Neutrophil (primary cell): ENCODE measurements at regions not wholly inside any gene's neighbourhood (a gene's known extent, or its start where the extent isn't known, plus 50 kb on each side); places are given as distances from the start of the nearest gene placed in this dataset.
"Not testable (repeated sequence)": the region's sequence is repeated elsewhere in the genome, so short reads cannot be mapped to it uniquely, and the experiment has no call there.

Source experiments
- H3K27ac ChIP-seq: fragments of 200-600 bp; sonication (generic); 2 replicates; pipeline ENCODE4 v1.5.1; 2016; ENCODE audit warnings: mild to moderate bottlenecking, moderate library complexity
- H3K27me3 ChIP-seq: fragments of 200-600 bp; sonication (generic); 2 replicates; pipeline ENCODE4 v1.6.0; 2016; ENCODE audit warnings: mild to moderate bottlenecking
- H3K36me3 ChIP-seq: fragments of 200-600 bp; sonication (generic); 2 replicates; pipeline ENCODE4 v1.5.1; 2017
- H3K4me1 ChIP-seq, 2 experiments: fragments of 200-600 bp in 1 of 2; sonication (generic) in 1 of 2; 1 replicate in 1 of 2; 2 replicates in 1 of 2; pipeline versions ENCODE4 v1.5.1 to v1.6.1; 2013 to 2016; ENCODE audit warnings: low read depth in 1 of 2, low read length in 1 of 2, mild to moderate bottlenecking in 1 of 2, moderate library complexity in 1 of 2; ENCODE audit not compliant: control insufficient read depth in 1 of 2, insufficient read depth in 1 of 2
- H3K4me3 ChIP-seq, 2 experiments: fragments of 200-600 bp in 1 of 2; sonication (generic) in 1 of 2; 1 replicate in 1 of 2; 2 replicates in 1 of 2; pipeline ENCODE4 v1.5.1; 2013 to 2016; ENCODE audit warnings: low read depth in 1 of 2, low read length in 1 of 2, mild to moderate bottlenecking in 1 of 2, moderate library complexity in 1 of 2
- H3K9me3 ChIP-seq: fragments of 200-600 bp; sonication (generic); 2 replicates; pipeline ENCODE4 v1.5.1; 2016
- CTCF ChIP-seq: fragments of 200-600 bp; sonication (generic); IDR thresholded peaks from 2 replicates; pipeline ENCODE4 v1.5.1; 2016; ENCODE audit warnings: antibody characterized with exemption

- no peak overlapping the region for H3K27ac ChIP-seq
- no peak for TF ChIP-seq CTCF
- no peaks in the 10 kb centered on the region for H3K4me1 ChIP-seq
- no peaks in the 10 kb centered on the region for H3K36me3 ChIP-seq
- H3K4me3 ChIP-seq = no peak overlapping the region
- H3K9me3 ChIP-seq = no peaks in the 10 kb centered on the region
- H3K27me3 ChIP-seq = peaks cover 3% of the 10 kb centered on the region
Observed at GRCh38 chr6:1477432-1478090, 88.2 kb downstream of the FOXF2 start.

- not testable (repeated sequence) for H3K36me3 ChIP-seq, H3K27me3 ChIP-seq, H3K9me3 ChIP-seq, H3K27ac ChIP-seq, H3K4me1 ChIP-seq, H3K4me3 ChIP-seq
Observed at GRCh38 chr6:1478163-1478826, 88.9 kb downstream of the FOXF2 start.

GRCh38 chr6:1479095-1479494 is 89.7 kb downstream of the FOXF2 start:
- peaks cover 9% of the 10 kb centered on the region for H3K27me3 ChIP-seq
- H3K36me3 ChIP-seq = no peaks in the 10 kb centered on the region
- TF ChIP-seq CTCF = no peak
- no peaks in the 10 kb centered on the region for H3K4me1 ChIP-seq
- no peak overlapping the region for H3K27ac ChIP-seq
- no peak overlapping the region for H3K4me3 ChIP-seq
- no peaks in the 10 kb centered on the region for H3K9me3 ChIP-seq

GRCh38 chr6:1479601-1480221 is 90.3 kb downstream of the FOXF2 start:
- no peak overlapping the region for H3K27ac ChIP-seq
- H3K27me3 ChIP-seq = peaks cover 9% of the 10 kb centered on the region
- TF ChIP-seq CTCF = no peak
- no peaks in the 10 kb centered on the region for H3K9me3 ChIP-seq
- no peak overlapping the region for H3K4me3 ChIP-seq
- H3K4me1 ChIP-seq = no peaks in the 10 kb centered on the region
- H3K36me3 ChIP-seq = no peaks in the 10 kb centered on the region

GRCh38 chr6:1481286-1481685 is 91.9 kb downstream of the FOXF2 start:
- no peak overlapping the region for H3K4me3 ChIP-seq
- H3K27me3 ChIP-seq = peaks cover 16% of the 10 kb centered on the region
- no peaks in the 10 kb centered on the region for H3K36me3 ChIP-seq
- H3K27ac ChIP-seq = no peak overlapping the region
- H3K4me1 ChIP-seq = no peaks in the 10 kb centered on the region
- TF ChIP-seq CTCF = no peak
- no peaks in the 10 kb centered on the region for H3K9me3 ChIP-seq
